Calu3 (cell line): ENCODE measurements at regions not wholly inside any gene's neighbourhood (a gene's known extent, or its start where the extent isn't known, plus 50 kb on each side); places are given as distances from the start of the nearest gene placed in this dataset.

Experiments
- BruUV-seq: library from RNA; stranded (reverse); fragments of 400-500 nt; replicated peaks from 2 replicates; lab custom pipeline; 2021; lab: Mats Ljungman, UMichigan
- CTCF ChIA-PET: fragments of 300-600 bp; sonication (Branson Sonifier 250); formaldehyde crosslinking; loops from one replicate; lab custom pipeline; 2022; ENCODE audit warnings: antibody characterized with exemption; lab: Charles Lee
- DNase-seq: peaks from one replicate; pipeline ENCODE4 v3.0.0; 2022
- H3K27ac Mint-ChIP-seq: one replicate; pipeline ENCODE4 v1.8.0; 2022; ENCODE audit warnings: mixed read lengths; ENCODE audit not compliant: unreplicated experiment
- H3K27me3 Mint-ChIP-seq: one replicate; pipeline ENCODE4 v1.8.0; 2022; ENCODE audit warnings: mixed read lengths; ENCODE audit not compliant: unreplicated experiment
- H3K36me3 Mint-ChIP-seq: one replicate; pipeline ENCODE4 v1.8.0; 2022; ENCODE audit warnings: mild to moderate bottlenecking, moderate library complexity, mixed read lengths; ENCODE audit not compliant: insufficient read depth, unreplicated experiment
- H3K4me1 Mint-ChIP-seq: one replicate; pipeline ENCODE4 v1.8.0; 2022; ENCODE audit warnings: mild to moderate bottlenecking, low read depth, mixed read lengths; ENCODE audit not compliant: unreplicated experiment
- H3K4me3 Mint-ChIP-seq: one replicate; pipeline ENCODE4 v1.8.0; 2022; ENCODE audit warnings: mild to moderate bottlenecking, low read depth, moderate library complexity, mixed read lengths; ENCODE audit not compliant: unreplicated experiment
- H3K9me3 Mint-ChIP-seq: one replicate; pipeline ENCODE4 v1.8.0; 2022; ENCODE audit warnings: low read depth, mixed read lengths; ENCODE audit not compliant: unreplicated experiment
- intact Hi-C: fragments of 100-400 bp; cut with micrococcal nuclease; formaldehyde crosslinking; loops from one replicate; pipeline ENCODE4 v1.10.0; 2022; ENCODE audit not compliant: unreplicated experiment
- TF ChIP-seq, protein P1 (sequence below): fragments of 200-600 bp; IDR thresholded peaks from one replicate; pipeline ENCODE4 v1.8.0; 2022; ENCODE audit warnings: antibody characterized with exemption; ENCODE audit not compliant: unreplicated experiment

DNA sequence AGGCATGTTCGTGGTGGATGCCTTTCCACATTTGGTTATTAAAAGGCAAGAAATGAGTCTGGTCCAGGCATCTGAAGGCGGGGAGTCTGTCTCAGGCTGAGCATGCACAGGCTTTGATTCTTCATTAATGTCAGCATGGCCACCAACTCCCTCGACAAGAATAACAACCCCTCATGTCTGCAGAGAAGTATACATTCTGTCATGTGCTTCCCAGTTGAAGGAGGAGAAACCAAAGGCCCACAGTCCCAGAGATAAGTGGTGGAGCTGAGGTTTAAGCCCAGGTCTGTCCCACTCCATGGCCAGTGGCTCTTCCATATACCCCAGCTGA, 61.6 kb upstream of the LAPTM5 start:
- Mint-ChIP-seq H3K36me3 (peaks cover 4% of the 10 kb centered on the region), H3K4me3 (no peak overlapping the region), H3K4me1 (peaks cover 23% of the 10 kb centered on the region), H3K27ac (no peak overlapping the region), H3K9me3 (no peaks in the 10 kb centered on the region), H3K27me3 (no peaks in the 10 kb centered on the region)
- TF ChIP-seq, protein P1, sequence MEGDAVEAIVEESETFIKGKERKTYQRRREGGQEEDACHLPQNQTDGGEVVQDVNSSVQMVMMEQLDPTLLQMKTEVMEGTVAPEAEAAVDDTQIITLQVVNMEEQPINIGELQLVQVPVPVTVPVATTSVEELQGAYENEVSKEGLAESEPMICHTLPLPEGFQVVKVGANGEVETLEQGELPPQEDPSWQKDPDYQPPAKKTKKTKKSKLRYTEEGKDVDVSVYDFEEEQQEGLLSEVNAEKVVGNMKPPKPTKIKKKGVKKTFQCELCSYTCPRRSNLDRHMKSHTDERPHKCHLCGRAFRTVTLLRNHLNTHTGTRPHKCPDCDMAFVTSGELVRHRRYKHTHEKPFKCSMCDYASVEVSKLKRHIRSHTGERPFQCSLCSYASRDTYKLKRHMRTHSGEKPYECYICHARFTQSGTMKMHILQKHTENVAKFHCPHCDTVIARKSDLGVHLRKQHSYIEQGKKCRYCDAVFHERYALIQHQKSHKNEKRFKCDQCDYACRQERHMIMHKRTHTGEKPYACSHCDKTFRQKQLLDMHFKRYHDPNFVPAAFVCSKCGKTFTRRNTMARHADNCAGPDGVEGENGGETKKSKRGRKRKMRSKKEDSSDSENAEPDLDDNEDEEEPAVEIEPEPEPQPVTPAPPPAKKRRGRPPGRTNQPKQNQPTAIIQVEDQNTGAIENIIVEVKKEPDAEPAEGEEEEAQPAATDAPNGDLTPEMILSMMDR, result no peak
- intact Hi-C loops, result no loop called here
- DNase-seq, result no peak
- CTCF ChIA-PET, result interaction anchor here (1.1 kb wide), 1 partner anchor 10 kb away, joined by 3 read pairs; no protein-coding TSS in a partner anchor
- no TSS peak for BruUV-seq

DNA sequence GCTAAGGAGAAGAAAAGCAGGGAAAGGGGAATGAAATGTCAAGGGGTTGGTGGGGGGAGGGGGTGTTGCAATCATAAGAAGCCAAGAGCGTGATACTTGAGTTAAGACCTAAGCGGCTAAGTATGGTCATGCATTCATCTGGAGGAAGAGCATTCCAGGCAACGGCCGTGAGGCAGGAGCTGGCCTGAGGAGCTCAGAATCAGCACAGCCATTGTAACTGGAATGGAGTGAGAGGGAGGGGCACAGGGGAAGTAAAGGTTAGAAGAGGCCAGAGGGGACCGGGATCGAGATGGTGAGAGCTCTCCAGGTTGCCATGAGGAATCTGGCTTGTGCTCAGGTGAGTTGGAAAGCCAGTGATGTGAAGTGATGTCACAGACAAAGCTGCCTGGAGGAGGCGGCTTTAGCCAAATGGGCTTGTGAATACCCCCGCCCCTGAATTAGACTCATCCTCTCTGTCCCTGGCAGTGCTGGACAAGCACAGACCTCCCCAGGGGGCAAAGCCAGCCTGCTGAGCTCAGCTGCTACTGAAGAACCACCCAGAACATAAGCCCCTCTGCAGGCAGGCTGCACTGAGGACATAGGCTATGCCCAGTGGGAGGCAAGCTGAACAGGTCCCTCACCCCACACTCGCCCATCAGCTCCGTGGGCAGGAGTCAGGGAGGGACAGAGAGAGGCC, 61.1 kb upstream of the LAPTM5 start:
- Mint-ChIP-seq H3K4me1 (peaks cover 18% of the 10 kb centered on the region), H3K4me3 (no peak overlapping the region), H3K36me3 (no peaks in the 10 kb centered on the region), H3K9me3 (no peaks in the 10 kb centered on the region), H3K27me3 (no peaks in the 10 kb centered on the region), H3K27ac (no peak overlapping the region)
- intact Hi-C loops, result no loop called here
- CTCF ChIA-PET, result interaction anchor here (1.1 kb wide), 1 partner anchor 9 kb away, joined by 3 read pairs; no protein-coding TSS in a partner anchor
- TF ChIP-seq, protein P1, result no peak
- no TSS peak for BruUV-seq
- DNase-seq, result no peak

DNA sequence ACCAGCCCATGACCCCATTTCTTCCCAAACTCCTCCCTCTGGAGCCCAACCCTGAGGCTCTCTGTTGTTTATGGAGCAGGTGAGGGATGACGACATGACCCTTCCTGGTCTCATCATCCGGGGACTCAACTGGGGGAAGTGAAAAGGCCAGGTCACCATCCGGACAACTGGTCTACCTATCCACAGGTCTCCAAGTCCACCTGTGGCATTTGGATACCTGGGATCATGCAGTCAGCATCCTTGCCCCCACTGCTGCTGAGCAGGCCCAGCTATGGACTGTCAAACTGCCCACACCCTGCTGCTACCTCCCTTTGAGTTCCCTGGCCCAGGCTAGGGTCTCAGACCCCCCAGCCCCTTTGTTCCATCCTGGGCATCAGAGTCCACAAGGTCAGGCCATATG, 60.0 kb upstream of the LAPTM5 start:
- Mint-ChIP-seq H3K36me3 (no peaks in the 10 kb centered on the region), H3K27ac (no peak overlapping the region), H3K4me3 (no peak overlapping the region), H3K9me3 (no peaks in the 10 kb centered on the region), H3K4me1 (peaks cover 7% of the 10 kb centered on the region), H3K27me3 (no peaks in the 10 kb centered on the region)
- DNase-seq, result no peak
- TF ChIP-seq, protein P1, result no peak
- intact Hi-C loops, result no loop called here
- CTCF ChIA-PET, result interaction anchor here (1.9 kb wide), 1 partner anchor 14 kb away, joined by 6 read pairs; no protein-coding TSS in a partner anchor
- no TSS peak for BruUV-seq

DNA sequence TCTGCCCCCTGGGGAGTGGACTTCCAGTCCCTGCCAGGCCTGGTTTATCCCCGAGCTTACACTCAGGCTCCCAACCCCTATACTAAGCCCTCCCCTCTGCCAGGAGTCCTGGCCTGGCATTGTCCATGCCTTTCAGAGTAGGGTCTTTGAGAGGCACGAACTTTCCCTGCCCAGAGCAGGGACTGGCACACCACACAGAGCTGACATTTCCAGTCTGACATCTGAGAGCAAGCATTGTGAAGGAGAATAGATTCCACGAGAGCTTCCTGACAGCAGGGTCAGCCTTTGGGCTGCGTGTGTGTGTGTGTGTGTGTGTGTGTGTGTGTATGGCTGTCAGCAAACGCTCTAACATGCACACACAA, 59.5 kb upstream of the LAPTM5 start:
- Mint-ChIP-seq H3K36me3 (no peaks in the 10 kb centered on the region), H3K27ac (no peak overlapping the region), H3K27me3 (no peaks in the 10 kb centered on the region), H3K4me3 (no peak overlapping the region), H3K4me1 (peaks cover 7% of the 10 kb centered on the region), H3K9me3 (no peaks in the 10 kb centered on the region)
- TF ChIP-seq, protein P1, result no peak
- CTCF ChIA-PET, result interaction anchor here (1.1 to 1.9 kb wide), 2 partner anchors 13 to 78 kb away, joined by 3 to 6 read pairs; no protein-coding TSS in a partner anchor
- intact Hi-C loops, result no loop called here
- DNase-seq, result no peak
- BruUV-seq, result no TSS peak
